DLD1 (cell line): ENCODE measurements at regions not wholly inside any gene's neighbourhood (a gene's known extent, or its start where the extent isn't known, plus 50 kb on each side); places are given as distances from the start of the nearest gene placed in this dataset.

Experiments
- in situ Hi-C: cut with HindIII; loops from 2 replicates; pipeline ENCODE4 v1.10.0; 2017; ENCODE audit warnings: low sequenced_read_pairs

DNA sequence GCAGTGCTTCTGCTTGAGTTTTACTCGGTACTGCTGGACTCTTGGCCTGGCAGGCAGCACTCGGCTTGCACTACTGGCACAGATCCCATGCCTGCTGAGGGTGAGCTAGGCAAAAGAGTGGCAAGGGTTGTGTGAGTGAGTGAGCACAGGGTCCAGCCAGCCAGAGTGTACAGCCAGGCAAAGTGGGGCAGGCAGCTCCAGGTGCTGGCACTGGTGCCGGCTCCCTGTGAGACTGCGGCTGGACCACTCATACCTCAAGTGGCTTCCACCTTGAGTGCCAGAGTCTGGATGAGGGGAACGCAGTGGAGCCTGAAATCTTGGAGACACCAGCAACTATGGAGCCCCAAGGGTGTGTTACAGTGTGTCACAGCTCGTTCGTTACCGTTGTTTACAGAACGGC lies 1451.9 kb upstream of the AGA start:
- in situ Hi-C loops, result no loop called here

DNA sequence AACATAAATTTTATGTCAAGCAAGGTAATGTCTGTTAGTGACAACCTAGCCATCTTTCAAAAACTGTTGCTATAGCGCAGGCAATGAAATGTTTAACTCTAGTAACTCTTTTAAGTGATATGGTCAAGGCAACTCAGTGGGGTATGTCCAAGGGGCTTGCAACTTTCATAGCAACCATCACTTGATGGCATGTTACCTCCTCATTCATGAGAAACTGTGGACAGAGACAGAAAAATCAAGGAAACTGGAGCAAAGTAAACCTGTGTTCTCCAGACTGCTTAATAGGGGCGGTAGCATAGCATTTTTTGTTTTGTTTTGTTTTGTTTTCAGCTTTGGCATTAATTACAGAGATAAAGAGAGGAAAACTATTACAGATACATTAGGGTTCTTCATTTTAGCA lies 1456.8 kb upstream of the AGA start:
- in situ Hi-C loops, result no loop called here

DNA sequence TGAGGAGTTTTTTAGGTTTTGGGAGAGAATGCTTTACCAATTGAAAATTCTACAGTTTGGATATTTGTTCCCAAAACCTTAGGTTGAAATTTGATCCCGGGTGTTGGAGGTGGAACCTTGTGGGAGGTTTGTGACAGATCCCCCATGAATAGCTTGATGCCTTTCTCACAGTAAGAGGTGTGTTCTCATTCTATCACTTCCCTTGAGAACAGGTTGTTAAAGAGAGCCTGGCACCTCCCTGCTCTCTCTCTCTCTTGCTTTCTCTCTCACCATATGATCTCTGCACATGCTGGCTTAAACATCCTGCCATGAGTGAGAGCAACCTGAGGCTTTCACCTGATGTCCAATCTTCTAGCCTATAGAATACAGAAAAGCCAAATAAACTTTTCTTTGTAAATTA lies 1475.5 kb upstream of the AGA start:
- in situ Hi-C loops, result no loop called here

DNA sequence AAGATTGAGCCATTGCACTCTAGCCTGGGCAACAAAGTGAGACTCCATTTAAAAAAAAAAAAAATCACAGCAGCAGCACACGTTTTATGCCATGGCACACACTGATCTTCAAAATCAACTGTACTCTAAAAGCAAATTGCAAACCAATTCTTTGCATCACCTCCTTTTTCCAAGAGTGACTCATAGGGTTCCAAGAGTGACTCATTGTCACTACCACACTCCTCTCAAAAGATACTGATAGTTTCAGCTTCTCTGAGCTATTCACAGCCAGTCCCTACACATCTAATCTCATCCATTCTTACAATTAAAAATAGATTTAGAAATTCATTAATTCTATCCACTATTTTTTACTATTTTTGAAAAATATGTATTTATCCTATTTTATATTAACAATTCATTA lies 1494.9 kb upstream of the AGA start:
- in situ Hi-C loops, result no loop called here

DNA sequence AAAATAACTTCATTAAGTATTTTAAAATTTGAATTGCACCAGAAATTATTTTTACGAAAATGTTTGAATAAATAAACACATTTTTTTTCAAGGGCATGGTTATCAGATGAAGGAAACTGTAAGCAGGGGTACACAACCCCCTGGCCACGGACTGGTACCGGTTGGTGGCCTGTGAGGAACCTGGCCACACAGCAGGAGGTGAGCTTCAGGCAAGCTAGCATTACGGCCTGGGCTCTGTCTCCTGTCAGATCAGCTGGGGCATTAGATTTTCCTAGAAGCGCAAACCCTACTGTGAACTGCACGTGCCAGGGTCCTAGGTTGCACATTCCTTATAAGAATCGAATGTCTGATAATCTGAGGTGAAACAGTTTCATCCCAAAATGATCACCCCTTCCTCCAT lies 1499.7 kb upstream of the AGA start:
- in situ Hi-C loops, result no loop called here

DNA sequence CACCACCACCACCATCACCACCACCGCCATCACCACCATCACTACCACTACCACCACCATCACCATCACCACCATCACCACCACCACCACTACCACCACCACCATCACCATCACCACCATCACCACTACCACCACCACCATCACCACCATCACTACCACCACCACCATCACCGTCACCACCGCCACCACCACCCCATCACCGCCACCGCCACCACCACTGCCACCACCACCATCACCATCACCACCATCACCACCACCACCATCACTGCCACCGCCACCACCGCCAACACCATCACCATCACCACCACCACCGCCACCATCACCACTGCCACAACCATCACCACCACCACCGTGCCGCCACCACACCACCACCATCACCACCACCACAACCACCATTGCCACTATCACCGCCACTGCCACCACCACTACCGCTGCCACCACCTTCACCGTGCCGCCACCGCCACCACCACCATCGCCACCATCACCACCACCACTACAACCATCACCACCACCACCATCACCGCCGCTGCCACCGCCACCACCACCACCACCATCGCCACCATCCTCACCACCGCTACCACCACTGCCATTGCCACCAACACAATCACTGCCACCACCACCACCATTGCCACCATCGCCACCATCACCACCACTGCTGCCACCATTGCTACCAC lies 1511.3 kb upstream of the AGA start:
- in situ Hi-C loops, result no loop called here

DNA sequence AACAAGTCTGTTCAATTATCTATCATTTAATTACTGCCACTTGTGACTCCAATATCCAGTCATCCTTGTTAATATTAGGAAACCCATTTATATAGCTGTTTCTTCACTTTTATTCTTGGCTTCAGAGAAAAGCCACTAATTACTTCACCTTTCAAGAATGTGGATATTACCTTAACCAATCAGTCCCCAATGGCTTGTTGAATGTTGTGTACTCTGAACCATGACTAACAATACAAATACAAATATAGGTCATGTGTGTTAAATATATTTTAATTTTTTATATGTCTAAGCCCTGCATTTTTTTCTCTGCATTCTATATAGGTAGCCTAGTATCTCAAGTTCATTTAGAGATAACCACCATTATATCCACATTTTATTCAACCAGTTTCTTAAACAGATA lies 1513.4 kb upstream of the AGA start:
- in situ Hi-C loops, result no loop called here

DNA sequence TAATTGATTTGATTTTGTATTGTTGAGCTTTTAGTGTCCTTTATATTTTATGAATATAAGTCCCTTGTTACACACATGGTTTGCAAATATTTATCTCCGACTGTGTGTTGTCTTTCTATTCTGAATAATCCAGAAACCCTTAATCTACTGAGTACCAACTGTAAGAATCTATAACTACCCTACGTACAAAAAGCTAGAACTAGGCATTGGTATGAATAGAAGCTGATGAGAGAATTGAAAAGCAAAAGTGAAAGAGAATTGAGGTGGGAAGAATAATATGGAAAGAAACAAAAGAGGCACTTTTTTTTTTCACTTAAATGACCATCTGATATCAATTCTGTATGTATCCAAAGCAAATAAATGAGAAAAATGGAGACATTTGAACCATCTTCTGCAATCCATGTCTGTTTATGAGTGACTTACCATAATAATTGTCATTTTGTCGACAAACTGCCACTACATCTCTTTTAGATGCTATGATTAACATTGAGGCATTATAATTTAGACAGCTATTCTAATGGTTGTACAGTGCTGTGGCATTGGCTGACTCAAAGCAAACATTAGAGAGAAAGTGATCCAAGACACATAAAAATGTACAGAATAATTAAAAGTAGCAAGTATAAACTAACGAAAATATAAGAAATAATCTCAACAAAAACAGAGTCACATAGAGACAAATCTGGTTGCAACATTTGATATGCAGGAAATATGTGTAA lies 1516.6 kb upstream of the AGA start:
- in situ Hi-C loops, result no loop called here

DNA sequence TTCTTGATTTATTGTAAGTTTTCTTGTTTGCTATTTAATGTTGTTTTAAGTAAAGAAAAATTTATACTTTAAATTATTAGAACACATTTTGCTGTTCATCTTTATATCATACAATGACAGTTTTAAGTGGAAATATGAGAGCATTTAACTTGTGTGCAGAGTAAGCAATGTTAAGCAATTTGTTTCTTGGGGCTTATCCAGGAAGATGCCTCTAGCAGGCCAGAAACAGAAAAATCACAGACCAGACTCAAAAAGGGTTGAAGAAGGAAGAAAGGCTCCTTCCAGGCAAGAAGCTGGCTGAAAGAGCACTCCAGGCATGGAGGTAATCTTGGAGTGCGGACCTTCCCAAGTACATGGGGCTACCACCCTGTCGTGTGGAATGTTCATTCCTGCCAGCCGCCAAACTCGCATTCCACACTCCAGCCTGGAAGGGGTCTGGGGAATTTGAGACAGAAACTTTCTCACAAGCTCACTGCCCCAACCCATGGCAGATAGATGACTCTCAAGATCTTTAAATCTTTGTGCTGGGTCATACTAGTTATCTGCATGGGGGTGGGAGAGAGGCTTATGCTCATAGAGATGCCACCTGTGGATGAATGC lies 1521.3 kb upstream of the AGA start:
- in situ Hi-C loops, result no loop called here

DNA sequence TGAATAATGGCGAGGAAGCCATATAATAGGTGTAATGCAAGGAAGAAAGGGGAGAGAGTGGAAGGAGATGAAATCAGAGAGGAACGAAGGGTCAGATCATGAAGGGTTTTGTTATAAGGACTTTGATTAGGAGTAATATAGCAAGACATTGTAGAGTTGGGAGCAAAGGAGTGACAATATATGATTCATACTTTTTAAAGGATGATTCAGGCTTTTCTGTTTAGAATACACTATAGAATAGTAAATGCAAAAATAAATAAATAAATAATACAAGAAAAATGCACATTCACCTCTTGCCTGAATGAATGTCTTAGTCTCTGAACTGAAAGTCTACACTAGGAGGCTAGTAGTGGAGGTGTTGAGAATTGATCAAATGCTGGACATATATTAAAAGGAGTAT lies 1524.4 kb upstream of the AGA start:
- in situ Hi-C loops, result no loop called here

DNA sequence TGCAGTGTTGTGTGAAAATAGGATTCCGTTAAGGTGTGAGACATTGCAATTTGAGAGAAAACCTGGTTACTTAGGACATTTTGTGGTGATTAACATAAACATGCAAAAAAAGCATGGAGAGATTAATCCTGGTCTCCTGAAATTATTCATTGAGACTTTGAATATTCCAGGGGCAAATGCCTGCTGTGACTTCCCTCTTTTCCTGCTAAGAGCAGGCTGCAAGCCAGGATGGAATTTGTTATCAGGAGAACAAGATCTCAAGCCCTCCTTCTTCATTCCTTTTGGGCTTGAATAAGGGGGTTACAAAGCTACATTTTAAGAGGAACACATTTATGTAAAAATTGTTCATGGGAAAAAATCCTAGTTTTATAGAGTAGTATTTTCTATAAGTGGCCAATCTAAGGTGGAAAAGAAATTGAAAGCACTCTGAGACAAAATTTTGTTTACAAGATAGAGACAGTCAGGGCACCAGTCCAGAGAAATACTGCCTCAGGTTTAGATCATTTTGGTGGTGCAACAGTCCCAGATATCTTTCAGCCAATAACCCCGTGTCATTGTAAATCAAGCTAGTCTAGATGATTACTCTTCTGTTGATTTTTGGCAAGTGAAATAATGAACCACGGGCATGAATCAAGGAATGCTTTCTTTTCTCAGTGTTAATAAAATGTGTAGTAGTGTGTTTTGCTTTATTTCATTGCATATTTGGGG lies 1528.3 kb upstream of the AGA start:
- in situ Hi-C loops, result no loop called here

DNA sequence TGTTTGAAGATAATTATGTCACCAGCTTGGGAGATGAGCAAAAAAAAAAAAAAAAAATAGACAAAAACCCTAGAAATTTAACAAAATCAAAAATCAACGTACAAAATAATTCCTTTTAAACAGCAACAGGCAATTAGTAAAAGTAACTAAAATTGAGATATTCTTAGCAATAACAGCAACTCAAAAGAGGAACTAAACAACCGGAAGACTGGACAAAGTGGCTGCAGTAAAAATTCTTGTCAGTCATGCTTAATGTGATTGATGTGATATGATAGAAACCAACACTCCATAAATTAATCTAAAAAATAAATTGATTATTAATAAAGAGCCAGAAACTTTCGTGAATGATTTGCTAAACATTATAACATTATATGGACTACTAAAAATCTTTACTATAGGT lies 1534.6 kb upstream of the AGA start:
- in situ Hi-C loops, result no loop called here

DNA sequence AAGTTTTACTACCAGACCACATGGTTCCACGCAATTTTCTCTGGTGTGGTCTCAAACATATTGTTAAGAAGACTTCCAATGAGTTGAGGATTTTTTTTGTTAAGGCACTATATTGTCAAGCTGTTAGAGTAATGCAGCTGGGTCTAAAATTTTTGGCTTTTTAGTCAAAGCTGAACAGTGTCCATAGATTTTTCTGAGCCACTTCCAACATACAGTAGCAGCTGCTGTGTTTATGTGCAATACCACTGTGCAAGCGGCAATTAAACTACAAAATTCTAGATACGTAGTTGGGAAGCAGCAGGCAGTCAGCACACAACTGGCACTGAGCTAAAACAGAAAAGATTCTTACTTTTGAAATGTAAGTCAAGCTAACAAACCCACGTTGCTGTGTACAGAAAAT lies 1551.1 kb upstream of the AGA start:
- in situ Hi-C loops, result no loop called here

DNA sequence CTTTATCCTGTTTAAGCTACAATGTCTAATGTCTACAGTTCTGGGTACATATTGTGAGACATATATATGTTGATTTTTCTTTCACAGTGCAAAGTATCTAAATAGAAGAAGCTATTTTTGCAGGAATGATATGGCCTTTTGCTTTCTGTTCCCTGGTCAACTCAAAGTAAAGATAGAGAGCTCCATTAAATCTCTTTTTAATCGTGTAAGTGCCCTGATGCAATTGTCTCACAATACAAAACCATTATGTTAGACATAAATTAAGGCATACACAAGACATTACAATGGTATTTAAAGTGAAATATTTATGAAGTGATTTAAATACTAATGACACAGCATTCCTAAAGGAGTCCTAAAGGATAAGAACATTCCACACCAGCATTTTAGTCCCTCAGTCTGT lies 1559.7 kb upstream of the AGA start:
- in situ Hi-C loops, result no loop called here

DNA sequence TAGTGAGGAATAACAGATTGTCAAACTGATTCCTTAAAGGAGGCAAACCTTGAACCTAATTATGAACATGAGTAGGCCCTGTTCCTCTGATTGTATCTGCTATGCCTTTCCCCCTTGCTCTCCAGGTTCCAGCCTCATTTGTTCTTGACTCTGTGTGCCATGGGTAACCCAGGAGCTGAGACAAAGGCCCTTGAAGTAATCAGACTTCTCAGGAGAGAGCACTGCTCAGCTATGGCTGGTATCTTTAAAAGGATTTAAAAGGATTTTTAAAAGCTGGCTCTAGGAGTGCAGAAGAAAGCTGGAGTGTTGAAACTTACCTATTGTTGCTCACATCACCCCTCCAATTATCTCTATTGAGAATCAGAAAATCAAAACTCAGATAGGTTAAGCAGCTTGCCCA lies 1565.5 kb upstream of the AGA start:
- in situ Hi-C loops, result no loop called here

DNA sequence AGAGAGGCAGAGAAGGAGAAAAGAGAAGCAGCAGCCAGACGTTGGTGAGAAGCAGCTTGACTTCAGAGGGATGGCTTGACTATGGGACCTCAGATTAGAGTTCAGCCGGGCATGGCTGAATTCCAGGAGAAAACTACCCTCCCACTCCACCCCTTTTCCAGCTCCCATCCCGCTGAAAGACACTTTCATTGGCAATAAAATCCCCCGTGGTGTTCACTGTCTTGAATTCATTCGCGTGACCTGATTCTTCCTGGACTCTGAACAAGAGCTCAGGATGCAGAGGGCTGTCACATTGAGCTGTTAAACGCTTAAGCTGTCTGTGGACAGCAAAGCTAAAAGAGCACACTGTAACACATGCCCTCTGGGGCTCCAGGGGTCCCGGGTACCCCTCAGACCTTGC lies 1575.3 kb upstream of the AGA start:
- in situ Hi-C loops, result no loop called here

DNA sequence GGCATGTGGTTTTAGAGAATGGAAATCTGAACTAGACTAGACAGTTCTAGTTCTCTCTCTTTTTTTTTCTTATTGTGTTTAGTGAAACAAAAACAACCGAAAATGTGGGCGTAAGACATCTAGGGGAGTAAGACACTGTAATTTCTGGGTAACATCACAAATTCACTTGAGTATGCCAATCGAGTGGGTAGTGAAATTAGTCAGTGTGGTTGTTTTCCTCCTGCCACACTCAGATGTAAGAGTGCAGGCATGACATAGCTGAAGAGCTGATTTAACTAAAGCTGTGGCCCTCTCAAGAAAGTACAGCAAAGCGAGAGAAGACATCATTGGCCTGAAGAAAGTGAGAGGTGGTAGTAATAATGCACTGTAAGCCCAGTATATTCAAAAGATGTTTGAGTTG lies 1585.3 kb upstream of the AGA start:
- in situ Hi-C loops, result no loop called here

DNA sequence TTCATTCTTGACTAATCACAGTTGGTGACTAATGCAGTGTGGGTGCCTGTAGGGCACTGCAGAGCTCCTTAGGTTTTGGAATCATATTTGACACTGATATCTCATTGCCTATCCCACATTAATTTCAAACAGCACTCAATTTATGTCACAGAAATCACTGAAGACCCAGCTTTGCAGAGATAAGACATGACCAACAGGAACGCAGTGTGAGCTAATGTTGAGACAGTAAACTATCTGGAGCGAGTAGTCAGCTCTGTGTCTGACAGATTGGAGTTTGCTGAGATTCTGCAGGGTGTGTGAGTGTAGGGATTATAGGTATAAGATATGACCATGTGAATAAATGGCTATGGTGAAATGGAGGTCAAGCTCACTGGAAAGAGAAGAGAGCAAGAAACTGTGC lies 1586.1 kb upstream of the AGA start:
- in situ Hi-C loops, result no loop called here

DNA sequence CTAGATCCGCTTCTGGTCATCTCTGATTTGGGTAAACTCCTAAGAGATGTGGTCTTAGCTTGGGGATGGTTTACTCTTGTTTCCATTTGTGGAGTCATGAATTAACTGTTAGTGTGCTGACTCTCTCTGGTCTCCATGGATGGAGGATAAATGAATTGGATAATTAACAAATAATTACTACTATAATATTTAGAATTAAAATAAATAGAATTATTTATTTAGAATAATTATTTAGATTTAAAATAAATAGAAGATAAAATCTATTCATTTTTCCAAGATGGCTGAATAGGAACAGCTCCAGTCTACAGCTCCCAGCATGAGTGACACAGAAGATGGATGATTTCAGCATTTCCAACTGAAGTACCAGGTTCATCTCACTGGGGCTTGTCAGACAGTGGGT lies 1587.4 kb upstream of the AGA start:
- in situ Hi-C loops, result no loop called here

DNA sequence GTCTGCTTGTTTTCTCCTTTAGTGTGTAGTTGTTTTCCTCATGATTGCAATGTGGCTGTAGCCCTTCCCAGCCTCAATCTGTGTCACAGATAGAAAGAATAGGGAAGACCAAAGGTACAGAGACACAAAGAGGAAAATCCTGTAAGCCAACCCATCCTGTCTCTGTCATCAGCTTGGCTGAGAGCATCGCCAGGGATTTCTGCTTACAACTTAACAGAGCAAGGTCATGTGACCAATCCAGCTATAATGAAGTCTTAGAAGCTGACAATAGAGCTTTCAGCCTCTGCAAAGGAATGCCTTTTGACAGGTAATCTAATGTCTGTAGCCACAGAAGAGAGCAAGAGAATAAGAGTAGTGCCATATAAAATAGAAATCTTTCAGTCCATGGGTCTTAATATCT lies 1598.0 kb upstream of the AGA start:
- in situ Hi-C loops, result no loop called here

DNA sequence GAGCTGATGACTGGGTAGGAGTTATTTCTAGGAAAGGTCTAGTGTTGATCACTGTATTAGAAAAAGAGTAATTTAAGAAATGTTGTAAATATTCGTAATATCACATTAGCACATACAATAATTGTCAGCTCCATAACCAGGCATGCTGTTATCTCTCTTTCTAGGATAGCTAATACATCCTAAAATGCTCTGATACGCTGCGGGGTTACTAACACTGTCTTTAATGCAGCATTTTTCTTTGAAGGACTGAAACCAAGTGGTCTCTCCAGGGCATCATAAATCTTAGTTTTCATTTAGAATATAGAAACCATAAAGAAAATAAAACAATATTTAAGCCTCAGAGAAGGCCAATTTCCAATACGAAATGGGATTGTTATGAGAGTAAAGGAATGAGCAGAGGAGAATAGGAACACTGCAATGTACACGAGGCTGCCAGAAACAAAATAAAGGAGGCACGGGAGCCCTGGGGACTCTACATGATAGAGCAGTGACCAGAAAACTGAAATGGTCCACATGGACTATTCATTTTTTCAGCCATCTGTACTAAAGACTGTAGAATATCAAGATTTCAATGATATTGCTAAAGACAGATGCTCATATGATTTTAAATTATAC lies 1606.7 kb upstream of the AGA start:
- in situ Hi-C loops, result no loop called here

DNA sequence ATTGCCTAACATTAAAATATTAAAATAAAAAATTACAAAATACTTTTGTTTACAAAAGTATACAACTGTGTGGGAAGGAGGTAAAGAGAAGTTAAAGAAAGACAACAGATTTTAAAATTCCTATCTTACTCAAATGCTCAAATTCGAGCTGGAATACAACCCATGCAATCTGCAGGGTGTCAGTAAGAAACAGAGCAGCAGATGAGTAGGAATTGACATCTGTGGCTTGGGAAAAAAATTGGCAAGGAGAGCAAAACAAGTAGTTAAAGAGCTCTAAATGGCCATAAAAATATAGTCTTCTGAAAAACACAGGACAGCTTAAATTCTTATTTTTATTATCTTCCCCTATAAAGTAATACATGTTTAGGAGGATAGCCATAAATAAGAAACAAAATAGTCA lies 1609.0 kb upstream of the AGA start:
- in situ Hi-C loops, result no loop called here
